ENCODE measurements at regions not wholly inside any gene's neighbourhood (a gene's known extent, or its start where the extent isn't known, plus 50 kb on each side); places are given as distances from the start of the nearest gene placed in this dataset.

- no peak for TF ChIP-seq CTCF (IDR thresholded peaks at IDR 0.05; ENCODE audit: extremely low read depth in 1 of 2, insufficient read depth in 1 of 2, low read depth in 1 of 2, low read length in 2 of 2)
- no peak for TF ChIP-seq POLR2A (IDR thresholded peaks at IDR 0.05; ENCODE audit: low read depth, low read length)
- TF ChIP-seq EZH2 (IDR thresholded peaks at IDR 0.05; ENCODE audit: borderline replicate concordance, low read depth, low read length, severe bottlenecking): no peak
Measured at GRCh38 chrY:8804317-8804716, 532.9 kb upstream of the TSPY4 start.

Measured in endothelial cell of umbilical vein (primary cell).